ENCODE measurements at regions not wholly inside any gene's neighbourhood (a gene's known extent, or its start where the extent isn't known, plus 50 kb on each side); places are given as distances from the start of the nearest gene placed in this dataset.

DNA sequence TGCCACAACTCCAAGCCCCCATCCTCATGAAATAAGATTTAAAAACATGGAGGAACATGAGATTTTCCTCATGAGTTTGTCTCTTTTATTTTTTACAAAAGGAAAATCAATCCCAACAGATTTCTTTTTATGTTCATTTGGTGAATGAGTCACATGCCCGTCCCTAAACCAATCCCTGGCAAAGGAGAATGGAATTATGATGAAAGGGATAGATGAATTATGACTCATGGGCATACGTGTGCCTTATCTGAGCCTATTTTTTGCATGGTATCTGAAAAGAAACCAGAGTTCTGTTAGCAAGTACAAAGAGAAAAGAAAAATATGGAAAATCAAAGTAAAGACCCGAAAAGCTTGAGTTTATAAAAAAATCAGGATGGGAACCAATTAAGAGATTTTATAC is 267.5 kb upstream of the TMEM161B start:
- Histone ChIP-seq H3K4me3 (ENCODE audit: low read length) (no peak overlapping the region), H3K4me1 (ENCODE audit: insufficient read depth, low read length) (no peaks in the 10 kb centered on the region), H3K9me3 (ENCODE audit: low read length) (no peaks in the 10 kb centered on the region), H3K36me3 (ENCODE audit: insufficient read depth, low read length) (no peaks in the 10 kb centered on the region), H3K27me3 (ENCODE audit: insufficient read depth, low read length, poor library complexity, severe bottlenecking) (no peaks in the 10 kb centered on the region), H3K27ac (ENCODE audit: low read depth, low read length) (no peak overlapping the region)
- Mint-ChIP-seq H3K9me3 (peaks cover 0 to 2% (median 2%) of the 10 kb centered on the region in 5 donors), H3K4me3 (no peak overlapping the region), H3K27ac (no peak overlapping the region), H3K36me3 (no peaks in the 10 kb centered on the region), H3K27me3 (peaks cover 3 to 53% of the 10 kb centered on the region in 2 donors), H3K4me1 (no peaks in the 10 kb centered on the region)
- ChIA-PET POLR2A (no interaction called here), CTCF (no interaction called here)
- no peak for DNase-seq

DNA sequence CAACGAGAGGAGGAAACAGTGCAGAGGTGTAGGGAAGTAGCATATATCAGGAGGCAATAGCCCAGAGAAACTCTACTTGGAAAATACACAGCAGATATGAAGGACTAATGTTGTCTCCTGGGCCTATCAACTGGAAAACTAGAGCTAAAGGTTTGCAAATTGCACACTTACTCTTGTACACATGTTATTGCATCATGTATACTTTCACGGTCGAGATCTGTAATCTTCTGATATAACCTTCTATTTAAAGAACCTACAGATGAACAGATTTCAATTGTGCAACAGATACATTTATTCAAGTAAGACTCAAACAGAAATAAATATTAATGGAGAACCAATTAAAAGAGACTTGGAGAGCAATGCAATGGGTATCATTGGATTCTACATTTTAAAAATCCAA is 256.3 kb upstream of the TMEM161B start:
- H3K27ac Mint-ChIP-seq, result no peak overlapping the region
- no peaks in the 10 kb centered on the region for H3K9me3 ChIP-seq (ENCODE audit: low read length)
- H3K27me3 ChIP-seq (ENCODE audit: insufficient read depth, low read length, poor library complexity, severe bottlenecking), result no peaks in the 10 kb centered on the region
- H3K36me3 ChIP-seq (ENCODE audit: insufficient read depth, low read length), result no peaks in the 10 kb centered on the region
- DNase-seq, result no peak
- H3K4me3 Mint-ChIP-seq, result no peak overlapping the region
- H3K36me3 Mint-ChIP-seq, result no peaks in the 10 kb centered on the region
- peaks cover 2 to 6% of the 10 kb centered on the region in 2 donors for H3K27me3 Mint-ChIP-seq
- no peak overlapping the region for H3K27ac ChIP-seq (ENCODE audit: low read depth, low read length)
- no peaks in the 10 kb centered on the region for H3K4me1 Mint-ChIP-seq
- ChIA-PET CTCF (no interaction called here), POLR2A (no interaction called here)
- H3K9me3 Mint-ChIP-seq, result no peaks in the 10 kb centered on the region
- no peaks in the 10 kb centered on the region for H3K4me1 ChIP-seq (ENCODE audit: insufficient read depth, low read length)
- H3K4me3 ChIP-seq (ENCODE audit: low read length), result no peak overlapping the region

DNA sequence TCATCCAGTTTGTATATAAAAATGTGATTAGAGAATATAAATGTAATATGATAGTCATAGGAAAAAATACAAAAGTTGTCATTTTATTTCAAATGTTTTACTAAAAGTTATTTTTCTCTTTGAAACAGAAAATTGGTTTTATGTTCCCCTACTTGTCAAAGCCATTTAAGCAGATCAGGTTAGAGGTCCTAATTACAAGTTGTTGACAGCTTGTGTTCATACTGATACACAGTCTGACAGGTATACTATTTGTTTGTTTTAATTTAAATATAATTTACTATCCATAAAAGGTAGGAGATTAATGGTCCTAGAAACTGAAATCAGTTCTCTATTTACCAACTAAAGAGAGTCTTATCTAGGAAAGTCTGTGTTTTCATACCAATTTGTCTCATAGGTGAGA is 250.4 kb upstream of the TMEM161B start:
- H3K27me3 ChIP-seq (ENCODE audit: insufficient read depth, low read length, poor library complexity, severe bottlenecking), result no peaks in the 10 kb centered on the region
- H3K4me1 ChIP-seq (ENCODE audit: insufficient read depth, low read length), result no peaks in the 10 kb centered on the region
- H3K27ac ChIP-seq (ENCODE audit: low read depth, low read length), result no peak overlapping the region
- POLR2A ChIA-PET, result no interaction called here
- H3K4me3 ChIP-seq (ENCODE audit: low read length), result no peak overlapping the region
- Mint-ChIP-seq H3K36me3 (no peaks in the 10 kb centered on the region), H3K27ac (no peak overlapping the region), H3K27me3 (peaks cover 8 to 17% of the 10 kb centered on the region in 2 donors), H3K4me3 (no peak overlapping the region), H3K9me3 (no peaks in the 10 kb centered on the region), H3K4me1 (no peaks in the 10 kb centered on the region)
- no peaks in the 10 kb centered on the region for H3K36me3 ChIP-seq (ENCODE audit: insufficient read depth, low read length)
- no peak for DNase-seq
- H3K9me3 ChIP-seq (ENCODE audit: low read length), result no peaks in the 10 kb centered on the region
- CTCF ChIA-PET, result no interaction called here

GRCh38 chr5:88518131-88519016 is 249.7 kb upstream of the TMEM161B start:
- CTCF ChIA-PET, result no interaction called here
- Histone ChIP-seq H3K27me3 (ENCODE audit: insufficient read depth, low read length, poor library complexity, severe bottlenecking) (no peaks in the 10 kb centered on the region), H3K4me3 (ENCODE audit: low read length) (no peak overlapping the region), H3K9me3 (ENCODE audit: low read length) (no peaks in the 10 kb centered on the region), H3K27ac (ENCODE audit: low read depth, low read length) (no peak overlapping the region), H3K4me1 (ENCODE audit: insufficient read depth, low read length) (no peaks in the 10 kb centered on the region), H3K36me3 (ENCODE audit: insufficient read depth, low read length) (no peaks in the 10 kb centered on the region)
- POLR2A ChIA-PET, result no interaction called here
- Mint-ChIP-seq H3K27me3 (peaks cover 13 to 23% of the 10 kb centered on the region in 2 donors), H3K4me3 (no peak overlapping the region), H3K36me3 (no peaks in the 10 kb centered on the region), H3K4me1 (no peaks in the 10 kb centered on the region), H3K9me3 (no peaks in the 10 kb centered on the region), H3K27ac (no peak overlapping the region)
- no peak for DNase-seq

DNA sequence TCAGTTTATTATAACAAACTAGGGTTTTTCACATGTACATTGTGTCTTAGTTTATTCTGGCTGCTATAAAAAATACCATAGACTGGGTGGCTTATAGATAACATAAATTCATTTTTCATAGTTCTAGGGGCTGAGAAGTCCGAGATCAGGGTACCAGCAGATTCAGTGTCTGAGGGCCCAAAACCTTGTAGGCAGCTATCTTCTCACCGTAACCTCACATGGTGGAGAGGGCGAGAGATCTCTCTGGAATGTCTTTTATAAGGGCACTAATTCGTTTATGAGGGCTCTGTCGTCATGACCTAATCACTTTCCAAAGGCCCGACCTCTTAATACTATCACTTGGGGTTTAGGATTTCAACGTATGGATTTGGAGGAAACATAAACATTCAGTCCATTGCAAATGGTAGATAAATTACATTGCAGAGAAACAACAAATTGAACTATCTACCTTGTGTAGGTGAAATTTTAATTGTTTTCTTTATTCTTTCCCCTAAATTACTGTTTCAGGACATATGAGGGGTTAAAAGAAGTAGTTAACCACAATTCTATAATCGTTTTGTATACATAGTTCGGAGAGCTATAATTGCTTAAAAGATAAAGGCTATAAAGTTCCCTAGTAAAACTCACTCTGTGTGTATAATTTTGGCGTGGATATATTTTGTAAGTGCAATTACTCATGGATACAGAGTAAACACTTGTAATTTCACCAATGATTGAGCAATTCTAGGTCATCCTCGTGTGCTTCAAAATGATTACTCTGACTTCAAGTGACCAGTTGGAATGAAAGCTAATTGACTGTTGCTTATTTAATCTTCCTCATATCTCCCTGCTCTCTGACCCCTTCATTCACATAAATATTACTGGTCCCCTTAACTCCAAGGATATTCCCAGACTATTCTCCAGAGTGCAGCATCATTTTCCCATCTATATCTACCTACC is 247.5 kb upstream of the TMEM161B start:
- Histone ChIP-seq H3K27ac (ENCODE audit: low read depth, low read length) (no peak overlapping the region), H3K4me1 (ENCODE audit: insufficient read depth, low read length) (no peaks in the 10 kb centered on the region), H3K27me3 (ENCODE audit: insufficient read depth, low read length, poor library complexity, severe bottlenecking) (no peaks in the 10 kb centered on the region), H3K4me3 (ENCODE audit: low read length) (no peak overlapping the region), H3K9me3 (ENCODE audit: low read length) (no peaks in the 10 kb centered on the region), H3K36me3 (ENCODE audit: insufficient read depth, low read length) (no peaks in the 10 kb centered on the region)
- ChIA-PET POLR2A (no interaction called here), CTCF (no interaction called here)
- no peak overlapping the region for H3K4me3 Mint-ChIP-seq
- no peaks in the 10 kb centered on the region for H3K9me3 Mint-ChIP-seq
- no peak for DNase-seq
- H3K36me3 Mint-ChIP-seq, result no peaks in the 10 kb centered on the region
- H3K4me1 Mint-ChIP-seq, result no peaks in the 10 kb centered on the region
- peaks cover 13 to 30% of the 10 kb centered on the region in 2 donors for H3K27me3 Mint-ChIP-seq
- no peak overlapping the region for H3K27ac Mint-ChIP-seq

DNA sequence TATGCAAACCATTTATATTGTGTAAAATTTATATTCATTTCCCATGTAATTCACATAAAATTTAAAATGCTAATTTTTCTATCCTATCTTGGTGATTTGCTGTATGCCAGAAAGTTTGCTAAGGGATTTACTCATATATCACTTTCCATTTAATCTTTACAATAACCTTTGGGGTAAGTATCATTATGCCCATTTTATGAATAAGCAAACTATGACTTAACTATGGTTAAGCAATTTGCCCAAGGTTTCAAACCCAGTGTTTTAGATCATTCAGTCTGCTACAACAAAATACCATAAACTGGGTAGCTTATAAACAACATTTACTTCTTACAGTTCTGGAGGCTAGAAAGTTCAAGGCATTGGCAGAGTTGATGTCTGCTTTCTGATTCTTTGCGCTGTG is 246.4 kb upstream of the TMEM161B start:
- H3K4me3 Mint-ChIP-seq, result no peak overlapping the region
- Histone ChIP-seq H3K4me1 (ENCODE audit: insufficient read depth, low read length) (no peaks in the 10 kb centered on the region), H3K36me3 (ENCODE audit: insufficient read depth, low read length) (no peaks in the 10 kb centered on the region), H3K9me3 (ENCODE audit: low read length) (no peaks in the 10 kb centered on the region), H3K27ac (ENCODE audit: low read depth, low read length) (no peak overlapping the region), H3K27me3 (ENCODE audit: insufficient read depth, low read length, poor library complexity, severe bottlenecking) (no peaks in the 10 kb centered on the region), H3K4me3 (ENCODE audit: low read length) (no peak overlapping the region)
- H3K4me1 Mint-ChIP-seq, result no peaks in the 10 kb centered on the region
- no peak for DNase-seq
- H3K27me3 Mint-ChIP-seq, result peaks cover 15 to 34% of the 10 kb centered on the region in 2 donors
- no peaks in the 10 kb centered on the region for H3K36me3 Mint-ChIP-seq
- no peaks in the 10 kb centered on the region for H3K9me3 Mint-ChIP-seq
- ChIA-PET CTCF (no interaction called here), POLR2A (no interaction called here)
- no peak overlapping the region for H3K27ac Mint-ChIP-seq

GRCh38 chr5:88509403-88509802 is 240.8 kb upstream of the TMEM161B start:
- no peak overlapping the region for H3K27ac Mint-ChIP-seq
- H3K27me3 Mint-ChIP-seq, result peaks cover 10 to 18% of the 10 kb centered on the region in 2 donors
- no peaks in the 10 kb centered on the region for H3K36me3 Mint-ChIP-seq
- Histone ChIP-seq H3K27me3 (ENCODE audit: insufficient read depth, low read length, poor library complexity, severe bottlenecking) (no peaks in the 10 kb centered on the region), H3K27ac (ENCODE audit: low read depth, low read length) (no peak overlapping the region), H3K36me3 (ENCODE audit: insufficient read depth, low read length) (no peaks in the 10 kb centered on the region), H3K4me1 (ENCODE audit: insufficient read depth, low read length) (no peaks in the 10 kb centered on the region), H3K9me3 (ENCODE audit: low read length) (no peaks in the 10 kb centered on the region), H3K4me3 (ENCODE audit: low read length) (no peak overlapping the region)
- CTCF ChIA-PET, result no interaction called here
- DNase-seq, result no peak
- H3K4me3 Mint-ChIP-seq, result no peak overlapping the region
- no peaks in the 10 kb centered on the region for H3K9me3 Mint-ChIP-seq
- H3K4me1 Mint-ChIP-seq, result peaks cover 0 to 1% (median 0%) of the 10 kb centered on the region in 3 donors
- POLR2A ChIA-PET, result no interaction called here

GRCh38 chr5:88507261-88507660 is 238.6 kb upstream of the TMEM161B start:
- Histone ChIP-seq H3K4me3 (ENCODE audit: low read length) (no peak overlapping the region), H3K4me1 (ENCODE audit: insufficient read depth, low read length) (peaks cover under 1% of the 10 kb centered on the region), H3K27ac (ENCODE audit: low read depth, low read length) (no peak overlapping the region), H3K36me3 (ENCODE audit: insufficient read depth, low read length) (no peaks in the 10 kb centered on the region), H3K27me3 (ENCODE audit: insufficient read depth, low read length, poor library complexity, severe bottlenecking) (no peaks in the 10 kb centered on the region), H3K9me3 (ENCODE audit: low read length) (no peaks in the 10 kb centered on the region)
- H3K36me3 Mint-ChIP-seq, result peaks cover 0 to 5% (median 0%) of the 10 kb centered on the region in 3 donors
- DNase-seq, result no peak
- no peak overlapping the region for H3K27ac Mint-ChIP-seq
- peaks cover 9 to 12% (median 10%) of the 10 kb centered on the region in 3 donors for H3K4me1 Mint-ChIP-seq
- peaks cover 1 to 10% of the 10 kb centered on the region in 2 donors for H3K27me3 Mint-ChIP-seq
- POLR2A ChIA-PET, result no interaction called here
- CTCF ChIA-PET, result no interaction called here
- peak overlapping the region in 1 of 7 donors; percentile 4 for H3K4me3 Mint-ChIP-seq
- H3K9me3 Mint-ChIP-seq, result no peaks in the 10 kb centered on the region

Data from CD8-positive, alpha-beta memory T cell (primary cell).